ENCODE measurements at regions not wholly inside any gene's neighbourhood (a gene's known extent, or its start where the extent isn't known, plus 50 kb on each side); places are given as distances from the start of the nearest gene placed in this dataset.

DNA sequence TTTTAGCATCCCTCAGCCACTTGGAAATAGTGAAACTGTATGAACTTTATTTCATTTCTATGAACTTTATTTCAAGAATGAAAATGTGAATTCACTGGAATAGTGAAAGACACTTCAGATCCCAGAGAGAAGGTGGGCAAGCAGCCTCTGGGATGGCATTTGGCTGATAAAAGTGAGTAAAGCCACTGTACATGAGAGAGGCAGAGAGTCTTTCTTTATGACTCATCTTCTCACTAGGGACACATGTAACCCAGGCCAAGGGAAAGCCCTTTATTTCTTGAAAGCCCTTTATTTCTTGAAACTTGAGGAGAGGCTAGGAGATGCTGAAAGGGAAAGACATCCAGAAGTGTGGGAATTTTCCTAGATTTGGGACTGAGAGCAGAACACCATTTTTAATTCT is 148.9 kb upstream of the SMIM30 start:
- TF ChIP-seq, protein P1, sequence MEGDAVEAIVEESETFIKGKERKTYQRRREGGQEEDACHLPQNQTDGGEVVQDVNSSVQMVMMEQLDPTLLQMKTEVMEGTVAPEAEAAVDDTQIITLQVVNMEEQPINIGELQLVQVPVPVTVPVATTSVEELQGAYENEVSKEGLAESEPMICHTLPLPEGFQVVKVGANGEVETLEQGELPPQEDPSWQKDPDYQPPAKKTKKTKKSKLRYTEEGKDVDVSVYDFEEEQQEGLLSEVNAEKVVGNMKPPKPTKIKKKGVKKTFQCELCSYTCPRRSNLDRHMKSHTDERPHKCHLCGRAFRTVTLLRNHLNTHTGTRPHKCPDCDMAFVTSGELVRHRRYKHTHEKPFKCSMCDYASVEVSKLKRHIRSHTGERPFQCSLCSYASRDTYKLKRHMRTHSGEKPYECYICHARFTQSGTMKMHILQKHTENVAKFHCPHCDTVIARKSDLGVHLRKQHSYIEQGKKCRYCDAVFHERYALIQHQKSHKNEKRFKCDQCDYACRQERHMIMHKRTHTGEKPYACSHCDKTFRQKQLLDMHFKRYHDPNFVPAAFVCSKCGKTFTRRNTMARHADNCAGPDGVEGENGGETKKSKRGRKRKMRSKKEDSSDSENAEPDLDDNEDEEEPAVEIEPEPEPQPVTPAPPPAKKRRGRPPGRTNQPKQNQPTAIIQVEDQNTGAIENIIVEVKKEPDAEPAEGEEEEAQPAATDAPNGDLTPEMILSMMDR (IDR thresholded peaks at IDR 0.05) = no peak
- TF ChIP-seq EZH2phosphoT487 (IDR thresholded peaks at IDR 0.05) = no peak
- no peak for TF ChIP-seq EZH2 (IDR thresholded peaks at IDR 0.05)
